Activated B cell treated with CpG ODN at 0.5 μM for 24 hours (primary cell): ENCODE measurements at regions not wholly inside any gene's neighbourhood (a gene's known extent, or its start where the extent isn't known, plus 50 kb on each side); places are given as distances from the start of the nearest gene placed in this dataset.

Experiments
- ATAC-seq: fragments of 200-7000 bp; cut with Tn5 transposase; one replicate; pipeline ENCODE4 v1.10.0; 2021; ENCODE audit warnings: low read depth, mild to moderate bottlenecking, moderate library complexity
- CTCF ChIA-PET: fragments of 350-600 bp; sonication (Branson Sonifier 250); formaldehyde crosslinking; loops from one replicate; lab custom pipeline; 2021; ENCODE audit warnings: antibody characterized with exemption; lab: Charles Lee
- POLR2A ChIA-PET: fragments of 350-600 bp; sonication (Branson Sonifier 250); formaldehyde crosslinking; loops from one replicate; lab custom pipeline; 2021; ENCODE audit warnings: antibody characterized with exemption; lab: Charles Lee
- DNase-seq: peaks from one replicate; pipeline ENCODE4 v3.0.0; 2022
- H3K27ac Mint-ChIP-seq: one replicate; pipeline ENCODE4 v1.8.0; 2020; ENCODE audit warnings: mixed read lengths
- H3K27me3 Mint-ChIP-seq: one replicate; pipeline ENCODE4 v1.8.0; 2021; ENCODE audit warnings: mixed read lengths
- H3K36me3 Mint-ChIP-seq: one replicate; pipeline ENCODE4 v1.8.0; 2021; ENCODE audit warnings: low read depth, mixed read lengths
- H3K4me1 Mint-ChIP-seq: one replicate; pipeline ENCODE4 v1.8.0; 2021; ENCODE audit warnings: mixed read lengths
- H3K4me3 Mint-ChIP-seq: one replicate; pipeline ENCODE4 v1.8.0; 2020; ENCODE audit warnings: mild to moderate bottlenecking, mixed read lengths
- H3K9me3 Mint-ChIP-seq: one replicate; pipeline ENCODE4 v1.8.0; 2020; ENCODE audit warnings: mixed read lengths
- CTCF ChIP-seq: fragments of 200-600 bp; IDR thresholded peaks from one replicate; pipeline ENCODE4 v1.8.0; 2022; ENCODE audit warnings: antibody characterized with exemption, mild to moderate bottlenecking
- intact Hi-C: fragments of 100-400 bp; cut with micrococcal nuclease; formaldehyde crosslinking; loops from one replicate; pipeline ENCODE4 v1.15.1; 2024

DNA sequence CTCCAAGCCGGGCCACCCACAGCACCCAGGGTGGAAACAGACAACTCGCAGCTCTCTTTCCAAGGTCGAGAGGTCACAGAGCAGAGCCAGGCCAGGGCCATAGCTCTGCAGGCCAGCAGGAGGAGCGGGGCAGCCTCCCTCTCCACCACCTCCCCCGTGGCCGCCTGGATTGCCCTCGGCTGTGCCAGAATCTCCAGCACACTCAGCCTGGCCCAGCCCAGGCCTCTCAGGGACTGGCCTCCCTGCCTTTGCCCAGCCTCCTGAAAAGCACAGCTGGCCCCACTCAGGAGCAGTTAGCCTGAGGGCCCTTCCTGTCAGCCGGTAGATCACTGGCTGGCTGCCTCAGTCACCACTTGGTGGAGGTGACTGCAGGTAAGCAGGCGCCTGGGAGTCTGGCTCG lies 85.8 kb upstream of the SEC14L1 start:
- POLR2A ChIA-PET: no interaction called here
- intact Hi-C loops: no loop called here
- ATAC-seq (no peak), DNase-seq (no peak)
- no peaks in the 10 kb centered on the region for H3K36me3 Mint-ChIP-seq
- H3K4me3 Mint-ChIP-seq: no peak overlapping the region
- peaks cover 32% of the 10 kb centered on the region for H3K27me3 Mint-ChIP-seq
- no peak overlapping the region for H3K27ac Mint-ChIP-seq
- peaks cover 3% of the 10 kb centered on the region for H3K4me1 Mint-ChIP-seq
- TF ChIP-seq CTCF: no peak
- CTCF ChIA-PET: interaction anchor here (5.9 kb wide), 1 partner anchor 186 kb away, joined by 109 read pairs; the partner anchor contains the start of gene MGAT5B
- H3K9me3 Mint-ChIP-seq: no peaks in the 10 kb centered on the region

GRCh38 chr17:77055453-77055852 lies 85.3 kb upstream of the SEC14L1 start:
- TF ChIP-seq CTCF: no peak
- DNase-seq (no peak), ATAC-seq (no peak)
- Mint-ChIP-seq H3K9me3 (no peaks in the 10 kb centered on the region), H3K36me3 (no peaks in the 10 kb centered on the region), H3K4me1 (peaks cover 3% of the 10 kb centered on the region), H3K4me3 (no peak overlapping the region), H3K27me3 (peaks cover 30% of the 10 kb centered on the region), H3K27ac (no peak overlapping the region)
- ChIA-PET POLR2A (no interaction called here), CTCF (interaction anchor here (0.8 to 5.9 kb wide), 5 partner anchors 9 to 213 kb away, joined by 3 to 109 read pairs (median 12); partner anchors contain the start of gene MGAT5B)
- intact Hi-C loops: no loop called here

GRCh38 chr17:77058016-77058415 lies 82.8 kb upstream of the SEC14L1 start:
- Mint-ChIP-seq H3K27ac (no peak overlapping the region), H3K4me1 (peaks cover 3% of the 10 kb centered on the region), H3K9me3 (no peaks in the 10 kb centered on the region), H3K27me3 (peaks cover 30% of the 10 kb centered on the region), H3K4me3 (no peak overlapping the region), H3K36me3 (no peaks in the 10 kb centered on the region)
- TF ChIP-seq CTCF: no peak
- intact Hi-C loops: no loop called here
- POLR2A ChIA-PET: no interaction called here
- CTCF ChIA-PET: interaction anchor here (2.4 to 5.9 kb wide), 2 partner anchors 9 to 189 kb away, joined by 38 to 109 read pairs; partner anchors contain the start of gene MGAT5B
- DNase-seq (no peak), ATAC-seq (no peak)

- TF ChIP-seq CTCF: no peak
- intact Hi-C loops: no loop called here
- POLR2A ChIA-PET: no interaction called here
These were observed 79.1 kb upstream of the SEC14L1 start for GRCh38 chr17:77061669-77062068.

DNA sequence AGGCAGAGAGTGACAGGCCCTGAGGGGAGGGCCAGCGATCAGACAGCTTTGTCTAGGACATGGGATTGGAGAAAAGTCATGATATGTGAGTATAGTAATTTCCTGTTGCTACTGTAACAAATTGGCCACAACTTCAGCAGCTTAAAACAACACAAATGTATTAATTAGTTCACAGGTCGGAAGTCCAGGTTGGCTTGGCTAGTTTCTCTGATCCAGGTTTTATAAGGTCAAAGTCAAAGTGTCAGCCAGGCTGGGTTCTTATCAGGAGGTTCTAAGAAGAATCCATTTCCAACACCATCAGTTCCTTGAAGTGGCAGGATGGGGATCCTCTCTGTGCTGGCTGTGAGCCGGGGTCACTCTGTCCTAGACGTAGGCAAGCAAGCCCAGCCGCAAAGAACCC lies 76.2 kb upstream of the SEC14L1 start:
- Mint-ChIP-seq H3K4me1 (peaks cover 2% of the 10 kb centered on the region), H3K9me3 (no peaks in the 10 kb centered on the region), H3K36me3 (no peaks in the 10 kb centered on the region), H3K27me3 (peaks cover 16% of the 10 kb centered on the region), H3K27ac (no peak overlapping the region), H3K4me3 (no peak overlapping the region)
- DNase-seq (no peak), ATAC-seq (no peak)
- ChIA-PET CTCF (interaction anchor here (0.6 to 6.1 kb wide), 6 partner anchors 8 to 196 kb away, joined by 3 to 62 read pairs (median 3); partner anchors contain the start of gene MGAT5B), POLR2A (interaction anchor here (1.2 kb wide), 1 partner anchor 8 kb away, joined by 3 read pairs; no protein-coding TSS in a partner anchor)
- intact Hi-C loops: no loop called here
- no peak for TF ChIP-seq CTCF

More at GRCh38 chr17:77061669-77062068, 79.1 kb upstream of the SEC14L1 start:
- peaks cover under 1% of the 10 kb centered on the region for H3K4me1 Mint-ChIP-seq
- peaks cover 10% of the 10 kb centered on the region for H3K27me3 Mint-ChIP-seq
- H3K9me3 Mint-ChIP-seq: no peaks in the 10 kb centered on the region
- H3K27ac Mint-ChIP-seq: no peak overlapping the region
- CTCF ChIA-PET: interaction anchor here (3.8 kb wide), 1 partner anchor 194 kb away, joined by 19 read pairs; the partner anchor contains the start of gene MGAT5B
- no peak overlapping the region for H3K4me3 Mint-ChIP-seq
- no peak for DNase-seq
- H3K36me3 Mint-ChIP-seq: no peaks in the 10 kb centered on the region
- ATAC-seq: no peak
